H9 (cell line): ENCODE measurements at regions not wholly inside any gene's neighbourhood (a gene's known extent, or its start where the extent isn't known, plus 50 kb on each side); places are given as distances from the start of the nearest gene placed in this dataset.

Experiments used
- DNase-seq: peaks from one replicate; pipeline ENCODE4 v3.0.0-alpha.2; 2017
- H2AFZ ChIP-seq: one replicate; pipeline ENCODE4 v1.6.1; 2013; ENCODE audit warnings: mild to moderate bottlenecking, low read length, control low read depth, moderate library complexity
- H2AK5ac ChIP-seq: 2 replicates; pipeline ENCODE4 v1.6.1; 2013; ENCODE audit warnings: low read length, control low read depth, mixed read lengths; ENCODE audit not compliant: insufficient read length
- H2BK120ac ChIP-seq: one replicate; pipeline ENCODE4 v1.6.1; 2013; ENCODE audit warnings: low read depth, mild to moderate bottlenecking, low read length, control low read depth, inconsistent platforms; ENCODE audit not compliant: poor library complexity, severe bottlenecking
- H2BK12ac ChIP-seq: 2 replicates; pipeline ENCODE4 v1.6.1; 2013; ENCODE audit warnings: low read length, control low read depth, mixed read lengths, low read depth; ENCODE audit not compliant: insufficient read length
- H2BK15ac ChIP-seq: 2 replicates; pipeline ENCODE4 v1.6.1; 2013; ENCODE audit warnings: low read depth, low read length, control low read depth
- H2BK20ac ChIP-seq: one replicate; pipeline ENCODE4 v1.6.1; 2013; ENCODE audit warnings: low read depth, mild to moderate bottlenecking, low read length, control low read depth, inconsistent platforms; ENCODE audit not compliant: poor library complexity, severe bottlenecking
- H2BK5ac ChIP-seq: 2 replicates; pipeline ENCODE4 v1.6.1; 2013; ENCODE audit warnings: low read length, control low read depth, mixed read lengths; ENCODE audit not compliant: insufficient read length
- H3K14ac ChIP-seq: 2 replicates; pipeline ENCODE4 v1.6.1; 2013; ENCODE audit warnings: low read length, control low read depth; ENCODE audit not compliant: insufficient read depth
- H3K18ac ChIP-seq: 2 replicates; pipeline ENCODE4 v1.6.1; 2013; ENCODE audit warnings: low read depth, mild to moderate bottlenecking, mixed read lengths, low read length, control low read depth; ENCODE audit not compliant: insufficient read length
- H3K23ac ChIP-seq: 2 replicates; pipeline ENCODE4 v1.6.1; 2013; ENCODE audit warnings: low read length, control low read depth, mixed read lengths, low read depth; ENCODE audit not compliant: insufficient read length
- H3K23me2 ChIP-seq: 2 replicates; pipeline ENCODE4 v1.6.1; 2013; ENCODE audit warnings: low read depth, mild to moderate bottlenecking, mixed read lengths, low read length, control low read depth; ENCODE audit not compliant: insufficient read length, poor library complexity, severe bottlenecking
- H3K27ac ChIP-seq: 2 replicates; pipeline ENCODE4 v1.5.1; 2013; ENCODE audit warnings: low read length, control low read depth, mixed read lengths, low read depth; ENCODE audit not compliant: insufficient read length
- H3K27me3 ChIP-seq: 2 replicates; pipeline ENCODE4 v1.6.1; 2013; ENCODE audit warnings: low read length, control low read depth, inconsistent platforms; ENCODE audit not compliant: insufficient read depth
- H3K4ac ChIP-seq: 2 replicates; pipeline ENCODE4 v1.6.1; 2013; ENCODE audit warnings: low read depth, mild to moderate bottlenecking, control low read depth, inconsistent platforms, low read length, moderate library complexity
- H3K4me1 ChIP-seq: 2 replicates; pipeline ENCODE4 v1.6.1; 2013; ENCODE audit warnings: low read length, control low read depth, inconsistent platforms; ENCODE audit not compliant: insufficient read depth
- H3K4me2 ChIP-seq: 2 replicates; pipeline ENCODE4 v1.6.1; 2013; ENCODE audit warnings: low read length, control low read depth, mixed read lengths; ENCODE audit not compliant: insufficient read length, insufficient read depth
- H3K56ac ChIP-seq: 2 replicates; pipeline ENCODE4 v1.6.1; 2013; ENCODE audit warnings: low read depth, mild to moderate bottlenecking, mixed read lengths, low read length, control low read depth; ENCODE audit not compliant: insufficient read length
- H3K79me1 ChIP-seq: 2 replicates; pipeline ENCODE4 v1.6.1; 2013; ENCODE audit warnings: low read depth, mild to moderate bottlenecking, moderate library complexity, low read length, control low read depth, inconsistent platforms; ENCODE audit not compliant: insufficient read depth, poor library complexity, severe bottlenecking
- H3K79me2 ChIP-seq: 2 replicates; pipeline ENCODE4 v1.6.1; 2013; ENCODE audit warnings: low read length, control low read depth, inconsistent platforms; ENCODE audit not compliant: insufficient read depth
- H3K9ac ChIP-seq: 2 replicates; pipeline ENCODE4 v1.6.1; 2013; ENCODE audit warnings: low read length, control low read depth, mixed read lengths; ENCODE audit not compliant: insufficient read length; ENCODE audit errors: extremely low read depth
- H3K9me3 ChIP-seq: one replicate; pipeline ENCODE4 v1.6.1; 2013; ENCODE audit warnings: low read depth, low read length, inconsistent platforms; ENCODE audit not compliant: control insufficient read depth
- H3T11ph ChIP-seq: one replicate; pipeline ENCODE4 v1.6.1; 2013; ENCODE audit warnings: mild to moderate bottlenecking, low read length, control low read depth, inconsistent platforms
- H4K20me1 ChIP-seq: one replicate; pipeline ENCODE4 v1.6.1; 2013; ENCODE audit not compliant: control insufficient read depth, insufficient read length, insufficient read depth
- H4K5ac ChIP-seq: 2 replicates; pipeline ENCODE4 v1.6.1; 2013; ENCODE audit warnings: low read depth, mild to moderate bottlenecking, mixed read lengths, low read length, control low read depth; ENCODE audit not compliant: insufficient read length
- H4K8ac ChIP-seq: replicated peaks from 2 replicates; pipeline ENCODE4 v1.6.1; 2013; ENCODE audit warnings: low read length, control low read depth, mixed read lengths, low read depth; ENCODE audit not compliant: insufficient read length
- H4K91ac ChIP-seq: 2 replicates; pipeline ENCODE4 v1.6.1; 2013; ENCODE audit warnings: low read depth, mild to moderate bottlenecking, moderate library complexity, mixed read lengths, low read length, control low read depth; ENCODE audit not compliant: insufficient read length
- H3K27ac Mint-ChIP-seq, 3 experiments: 2 replicates in 2 of 3; 3 replicates in 1 of 3; pipeline ENCODE4 v1.8.0; 2020 to 2021; ENCODE audit warnings: mixed read lengths in 3 of 3, mild to moderate bottlenecking in 1 of 3, moderate library complexity in 1 of 3
- H3K27me3 Mint-ChIP-seq: 2 replicates; pipeline ENCODE4 v1.8.0; 2021; ENCODE audit warnings: low read depth, mild to moderate bottlenecking, moderate library complexity, mixed read lengths
- H3K36me3 Mint-ChIP-seq, 3 experiments: 2 replicates in 2 of 3; 3 replicates in 1 of 3; pipeline ENCODE4 v1.8.0; 2020 to 2021; ENCODE audit warnings: low read depth in 3 of 3, mixed read lengths in 3 of 3; ENCODE audit not compliant: insufficient read depth in 1 of 3
- H3K4me1 Mint-ChIP-seq, 2 experiments: 2 replicates each; pipeline ENCODE4 v1.8.0; 2020; ENCODE audit warnings: mixed read lengths in 2 of 2
- H3K4me3 Mint-ChIP-seq, 2 experiments: 2 replicates in 1 of 2; 3 replicates in 1 of 2; pipeline ENCODE4 v1.8.0; 2020 to 2021; ENCODE audit warnings: mild to moderate bottlenecking in 2 of 2, mixed read lengths in 2 of 2, moderate library complexity in 1 of 2
- H3K9me3 Mint-ChIP-seq, 2 experiments: 2 replicates in 1 of 2; 3 replicates in 1 of 2; pipeline ENCODE4 v1.8.0; 2020; ENCODE audit warnings: mild to moderate bottlenecking in 2 of 2, mixed read lengths in 2 of 2, moderate library complexity in 1 of 2
- TF ChIP-seq, protein P1 (sequence below): fragments of 200-600 bp; sonication (generic); conservative IDR thresholded peaks from 3 replicates; pipeline ENCODE4 v1.8.0; 2021; ENCODE audit warnings: antibody characterized with exemption, mild to moderate bottlenecking

DNA sequence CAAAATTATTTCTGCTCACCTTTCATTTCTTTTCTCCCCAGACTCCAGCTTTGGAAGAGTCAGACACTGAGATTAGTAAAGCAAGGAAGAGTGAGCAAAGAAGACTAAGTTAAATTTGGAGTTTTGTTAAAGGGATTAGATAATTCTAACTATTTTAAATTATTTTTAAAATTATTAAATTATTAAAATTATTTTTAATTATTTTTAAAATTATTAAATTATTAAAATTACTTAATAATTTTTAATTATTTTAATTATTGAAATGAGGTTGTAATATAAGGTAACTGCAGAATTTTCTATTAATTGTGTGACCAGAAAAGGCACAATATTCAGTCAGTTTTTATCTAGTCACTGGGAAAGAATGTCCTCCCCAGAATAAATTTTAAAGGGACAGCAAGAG, 185.0 kb upstream of the EOMES start:
- H3K4me3 Mint-ChIP-seq: no peak overlapping the region
- Histone ChIP-seq H4K20me1 (no peaks in the 10 kb centered on the region), H3K4me2 (no peak overlapping the region), H3T11ph (no peak overlapping the region), H3K56ac (no peak overlapping the region), H3K14ac (no peak overlapping the region), H3K18ac (no peak overlapping the region), H2AK5ac (no peak overlapping the region), H4K5ac (no peak overlapping the region), H2BK120ac (no peak overlapping the region), H2BK5ac (no peak overlapping the region), H3K27ac (no peak overlapping the region), H3K79me2 (no peaks in the 10 kb centered on the region), H3K4me1 (no peaks in the 10 kb centered on the region; the same call in 1 of the 2 replicates), H3K4ac (no peak overlapping the region), H2BK12ac (no peak overlapping the region), H2BK15ac (no peak overlapping the region), H3K27me3 (no peaks in the 10 kb centered on the region), H3K9me3 (no peaks in the 10 kb centered on the region), H2AFZ (no peak overlapping the region), H3K23me2 (no peaks in the 10 kb centered on the region), H3K79me1 (no peaks in the 10 kb centered on the region), H4K91ac (no peak overlapping the region), H2BK20ac (no peak overlapping the region), H4K8ac (no peak overlapping the region), H3K9ac (no peak overlapping the region), H3K23ac (no peak overlapping the region)
- H3K4me1 Mint-ChIP-seq: peaks cover 9 to 21% of the 10 kb centered on the region in 2 experiments
- no peaks in the 10 kb centered on the region for H3K36me3 Mint-ChIP-seq
- DNase-seq: no peak
- TF ChIP-seq, protein P1, sequence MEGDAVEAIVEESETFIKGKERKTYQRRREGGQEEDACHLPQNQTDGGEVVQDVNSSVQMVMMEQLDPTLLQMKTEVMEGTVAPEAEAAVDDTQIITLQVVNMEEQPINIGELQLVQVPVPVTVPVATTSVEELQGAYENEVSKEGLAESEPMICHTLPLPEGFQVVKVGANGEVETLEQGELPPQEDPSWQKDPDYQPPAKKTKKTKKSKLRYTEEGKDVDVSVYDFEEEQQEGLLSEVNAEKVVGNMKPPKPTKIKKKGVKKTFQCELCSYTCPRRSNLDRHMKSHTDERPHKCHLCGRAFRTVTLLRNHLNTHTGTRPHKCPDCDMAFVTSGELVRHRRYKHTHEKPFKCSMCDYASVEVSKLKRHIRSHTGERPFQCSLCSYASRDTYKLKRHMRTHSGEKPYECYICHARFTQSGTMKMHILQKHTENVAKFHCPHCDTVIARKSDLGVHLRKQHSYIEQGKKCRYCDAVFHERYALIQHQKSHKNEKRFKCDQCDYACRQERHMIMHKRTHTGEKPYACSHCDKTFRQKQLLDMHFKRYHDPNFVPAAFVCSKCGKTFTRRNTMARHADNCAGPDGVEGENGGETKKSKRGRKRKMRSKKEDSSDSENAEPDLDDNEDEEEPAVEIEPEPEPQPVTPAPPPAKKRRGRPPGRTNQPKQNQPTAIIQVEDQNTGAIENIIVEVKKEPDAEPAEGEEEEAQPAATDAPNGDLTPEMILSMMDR: no peak
- no peaks in the 10 kb centered on the region for H3K9me3 Mint-ChIP-seq
- no peaks in the 10 kb centered on the region; the same call in 1 of the 2 replicates for H3K27me3 Mint-ChIP-seq
- H3K27ac Mint-ChIP-seq: no peak overlapping the region
